ENCODE measurements at regions not wholly inside any gene's neighbourhood (a gene's known extent, or its start where the extent isn't known, plus 50 kb on each side); places are given as distances from the start of the nearest gene placed in this dataset.

GRCh38 chr2:12062053-12062395 lies 315.6 kb downstream of the LPIN1 start:
- Histone ChIP-seq H3K9me3 (no peaks in the 10 kb centered on the region), H3K4me3 (no peak overlapping the region), H3K27me3 (no peaks in the 10 kb centered on the region), H3K27ac (no peak overlapping the region), H3K36me3 (no peaks in the 10 kb centered on the region), H3K4me1 (peaks cover 0 to 5% (median 0%) of the 10 kb centered on the region in 4 donors)
- intact Hi-C loops (cut with DNase I): no loop called here
- TF ChIP-seq POLR2AphosphoS5 (IDR thresholded peaks at IDR 0.05): no peak
- no peak for TF ChIP-seq EP300 (IDR thresholded peaks at IDR 0.05)
- no peak for TF ChIP-seq POLR2A (IDR thresholded peaks at IDR 0.05)
- TF ChIP-seq CTCF (IDR thresholded peaks at IDR 0.05): no peak
- 80 to 85% methylated on average over 2 of the region's 2 CpGs for WGBS, 2 donors
- no peak for DNase-seq

- Histone ChIP-seq H3K36me3 (no peaks in the 10 kb centered on the region), H3K27me3 (no peaks in the 10 kb centered on the region), H3K4me3 (no peak overlapping the region), H3K27ac (no peak overlapping the region), H3K9me3 (no peaks in the 10 kb centered on the region), H3K4me1 (peaks cover 0 to 5% (median 0%) of the 10 kb centered on the region in 4 donors)
- WGBS, 2 donors: 83 to 86% methylated on average over 5 of the region's 5 CpGs
- TF ChIP-seq CTCF (IDR thresholded peaks at IDR 0.05) (no peak), EP300 (IDR thresholded peaks at IDR 0.05) (no peak), POLR2A (IDR thresholded peaks at IDR 0.05) (no peak), POLR2AphosphoS5 (IDR thresholded peaks at IDR 0.05) (no peak)
- no peak for DNase-seq
- intact Hi-C loops (cut with DNase I): no loop called here
These were observed 316.8 kb downstream of the LPIN1 start for GRCh38 chr2:12063210-12063609.

- Histone ChIP-seq H3K27me3 (no peaks in the 10 kb centered on the region), H3K9me3 (no peaks in the 10 kb centered on the region), H3K36me3 (no peaks in the 10 kb centered on the region), H3K4me3 (no peak overlapping the region), H3K4me1 (peaks cover 0 to 10% (median 5%) of the 10 kb centered on the region in 4 donors), H3K27ac (no peak overlapping the region)
- intact Hi-C loops (cut with DNase I): no loop called here
- WGBS, 2 donors: 58 to 71% methylated on average over 5 of the region's 5 CpGs
- TF ChIP-seq EP300 (IDR thresholded peaks at IDR 0.05): no peak
- no peak for TF ChIP-seq POLR2AphosphoS5 (IDR thresholded peaks at IDR 0.05)
- no peak for TF ChIP-seq POLR2A (IDR thresholded peaks at IDR 0.05)
- TF ChIP-seq CTCF (IDR thresholded peaks at IDR 0.05): no peak
- no peak for DNase-seq
These were observed 317.7 kb downstream of the LPIN1 start for GRCh38 chr2:12064153-12064552.

GRCh38 chr2:12066116-12066515 lies 319.7 kb downstream of the LPIN1 start:
- WGBS, 2 donors: 87 to 94% methylated on average over 1 of the region's 1 CpG
- Histone ChIP-seq H3K36me3 (no peaks in the 10 kb centered on the region), H3K4me3 (no peak overlapping the region), H3K9me3 (no peaks in the 10 kb centered on the region), H3K4me1 (peaks cover 0 to 10% (median 8%) of the 10 kb centered on the region in 4 donors), H3K27me3 (no peaks in the 10 kb centered on the region), H3K27ac (no peak overlapping the region)
- DNase-seq: no peak
- TF ChIP-seq POLR2A (IDR thresholded peaks at IDR 0.05): no peak
- no peak for TF ChIP-seq EP300 (IDR thresholded peaks at IDR 0.05)
- TF ChIP-seq CTCF (IDR thresholded peaks at IDR 0.05): no peak
- TF ChIP-seq POLR2AphosphoS5 (IDR thresholded peaks at IDR 0.05): no peak
- intact Hi-C loops (cut with DNase I): no loop called here

GRCh38 chr2:12066986-12067385 lies 320.6 kb downstream of the LPIN1 start:
- H3K4me1 ChIP-seq: peaks cover 0 to 8% (median 7%) of the 10 kb centered on the region in 4 donors
- H3K4me3 ChIP-seq: no peak overlapping the region
- no peaks in the 10 kb centered on the region for H3K9me3 ChIP-seq
- TF ChIP-seq EP300 (IDR thresholded peaks at IDR 0.05) (no peak), CTCF (IDR thresholded peaks at IDR 0.05) (no peak), POLR2A (IDR thresholded peaks at IDR 0.05) (no peak), POLR2AphosphoS5 (IDR thresholded peaks at IDR 0.05) (no peak)
- H3K27me3 ChIP-seq: no peaks in the 10 kb centered on the region
- DNase-seq: no peak
- no peak overlapping the region for H3K27ac ChIP-seq
- 83 to 85% methylated on average over 1 of the region's 1 CpG for WGBS, 2 donors
- no peaks in the 10 kb centered on the region for H3K36me3 ChIP-seq
- intact Hi-C loops (cut with DNase I): no loop called here
